ENCODE measurements at regions not wholly inside any gene's neighbourhood (a gene's known extent, or its start where the extent isn't known, plus 50 kb on each side); places are given as distances from the start of the nearest gene placed in this dataset.

DNA sequence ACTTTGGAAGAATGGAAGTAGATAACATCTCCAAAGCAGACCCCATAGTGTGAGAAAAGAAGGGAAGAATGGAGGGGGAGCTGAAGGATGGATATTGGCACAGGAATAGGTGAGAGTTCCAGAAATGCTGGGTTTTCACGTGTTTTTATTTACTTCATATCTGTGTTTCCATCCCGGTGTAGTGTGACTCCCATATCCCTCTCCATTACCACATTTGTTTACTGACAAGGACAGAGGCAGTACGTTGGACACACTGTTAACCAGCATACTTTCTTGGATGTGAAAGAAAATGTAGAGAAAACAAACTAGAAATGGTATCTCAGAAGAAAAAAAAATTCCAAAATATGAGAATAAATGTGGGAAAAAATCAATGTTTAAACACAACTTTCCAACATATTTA lies 124.4 kb upstream of the PFKP start:
- no peak for TF ChIP-seq CTCF (IDR thresholded peaks at IDR 0.05)
- H3K4me1 ChIP-seq, result no peaks in the 10 kb centered on the region
- WGBS, 3 donors, result 29 to 49% (median 44%) methylated on average over 3 of the region's 3 CpGs
- no peak overlapping the region for H3K4me3 ChIP-seq
- peaks cover 0 to 23% (median 2%) of the 10 kb centered on the region in 3 donors for H3K27me3 ChIP-seq (ENCODE audit: insufficient read depth in 3 of 3, low read length in 2 of 3)
- no peak overlapping the region for H3K27ac ChIP-seq
- ATAC-seq (no peak), DNase-seq (no peak)
- no peaks in the 10 kb centered on the region for H3K9me3 ChIP-seq
- H3K36me3 ChIP-seq (ENCODE audit: insufficient read depth in 1 of 2, low read depth in 1 of 2), result no peaks in the 10 kb centered on the region
- intact Hi-C loops (cut with DNase I), result no loop called here

DNA sequence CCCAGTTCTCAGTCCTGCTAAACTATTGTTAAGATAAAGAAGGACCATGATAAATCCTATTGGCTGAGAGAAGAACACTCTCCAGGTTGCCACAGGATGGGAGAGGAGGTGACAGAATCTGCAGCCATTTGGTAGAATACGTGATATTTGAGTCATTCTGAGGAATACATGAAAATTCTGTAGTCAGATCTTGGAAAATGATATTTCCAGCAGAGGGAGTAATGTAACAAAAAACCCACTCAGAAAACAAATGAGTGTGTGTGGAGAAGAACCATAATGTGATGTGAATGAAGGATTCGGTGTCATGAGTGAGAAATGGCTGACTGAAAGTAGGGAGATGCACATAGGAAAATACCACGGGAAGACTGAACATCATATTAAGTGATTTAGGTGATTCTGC lies 128.5 kb upstream of the PFKP start:
- no peak for ATAC-seq
- Histone ChIP-seq H3K4me1 (no peaks in the 10 kb centered on the region), H3K4me3 (no peak overlapping the region), H3K36me3 (ENCODE audit: insufficient read depth in 1 of 2, low read depth in 1 of 2) (no peaks in the 10 kb centered on the region), H3K27ac (no peak overlapping the region), H3K9me3 (no peaks in the 10 kb centered on the region), H3K27me3 (ENCODE audit: insufficient read depth in 3 of 3, low read length in 2 of 3) (peaks cover 0 to 49% (median 12%) of the 10 kb centered on the region in 3 donors)
- 66 to 73% (median 70%) methylated on average over 3 of the region's 3 CpGs for WGBS, 3 donors
- intact Hi-C loops (cut with DNase I), result no loop called here
- DNase-seq, result no peak
- no peak for TF ChIP-seq CTCF (IDR thresholded peaks at IDR 0.05)

GRCh38 chr10:2936816-2937215 lies 130.5 kb upstream of the PFKP start:
- ATAC-seq (no peak), DNase-seq (no peak)
- no peak overlapping the region for H3K4me3 ChIP-seq
- 17 to 23% (median 18%) methylated on average over 6 of the region's 6 CpGs for WGBS, 3 donors
- no peaks in the 10 kb centered on the region for H3K36me3 ChIP-seq (ENCODE audit: insufficient read depth in 1 of 2, low read depth in 1 of 2)
- peaks cover 0 to 49% (median 12%) of the 10 kb centered on the region in 3 donors for H3K27me3 ChIP-seq (ENCODE audit: insufficient read depth in 3 of 3, low read length in 2 of 3)
- intact Hi-C loops (cut with DNase I), result no loop called here
- H3K4me1 ChIP-seq, result no peaks in the 10 kb centered on the region
- no peaks in the 10 kb centered on the region for H3K9me3 ChIP-seq
- H3K27ac ChIP-seq, result no peak overlapping the region
- no peak for TF ChIP-seq CTCF (IDR thresholded peaks at IDR 0.05)

- 50 to 70% (median 52%) methylated on average over 39 of the region's 39 CpGs for WGBS, 3 donors
- no peaks in the 10 kb centered on the region for H3K4me1 ChIP-seq
- no peaks in the 10 kb centered on the region for H3K36me3 ChIP-seq (ENCODE audit: insufficient read depth in 1 of 2, low read depth in 1 of 2)
- ATAC-seq (no peak), DNase-seq (no peak)
- no peak overlapping the region for H3K4me3 ChIP-seq
- peaks cover 0 to 49% (median 14%) of the 10 kb centered on the region in 3 donors for H3K27me3 ChIP-seq (ENCODE audit: insufficient read depth in 3 of 3, low read length in 2 of 3)
- H3K9me3 ChIP-seq, result no peaks in the 10 kb centered on the region
- intact Hi-C loops (cut with DNase I), result no loop called here
- TF ChIP-seq CTCF (IDR thresholded peaks at IDR 0.05), result no peak
- H3K27ac ChIP-seq, result no peak overlapping the region
These were observed 131.5 kb upstream of the PFKP start for GRCh38 chr10:2935647-2936386.

DNA sequence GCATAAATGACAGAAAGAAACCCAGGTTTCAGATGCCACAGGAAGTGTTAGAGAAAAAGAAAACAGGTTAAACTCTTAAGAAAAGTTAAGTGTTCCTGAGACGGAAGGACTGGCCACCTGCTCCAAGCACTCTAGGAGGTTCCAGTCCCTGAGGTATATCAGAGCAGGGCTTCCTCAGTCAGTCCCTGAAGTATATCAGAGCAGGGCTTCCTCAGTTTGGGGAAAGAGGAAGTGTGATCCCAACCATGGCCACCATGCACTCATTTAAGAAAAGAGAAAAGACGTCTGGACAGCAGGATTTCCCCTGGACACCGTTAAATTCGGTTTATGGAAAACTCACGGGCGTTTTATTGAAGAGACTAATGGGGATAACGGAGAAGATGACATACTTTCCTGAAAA lies 133.4 kb upstream of the PFKP start:
- H3K27me3 ChIP-seq (ENCODE audit: insufficient read depth in 3 of 3, low read length in 2 of 3), result peaks cover 0 to 48% (median 11%) of the 10 kb centered on the region in 3 donors
- WGBS, 3 donors, result 63 to 72% (median 68%) methylated on average over 7 of the region's 7 CpGs

More for the DNA sequence above, 133.4 kb upstream of the PFKP start:
- Histone ChIP-seq H3K27ac (no peak overlapping the region), H3K36me3 (ENCODE audit: insufficient read depth in 1 of 2, low read depth in 1 of 2) (no peaks in the 10 kb centered on the region), H3K4me3 (no peak overlapping the region), H3K9me3 (no peaks in the 10 kb centered on the region), H3K4me1 (no peaks in the 10 kb centered on the region)
- DNase-seq (no peak), ATAC-seq (no peak)
- no peak for TF ChIP-seq CTCF (IDR thresholded peaks at IDR 0.05)
- intact Hi-C loops (cut with DNase I), result no loop called here
